HepG2 (cell line): ENCODE measurements at regions not wholly inside any gene's neighbourhood (a gene's known extent, or its start where the extent isn't known, plus 50 kb on each side); places are given as distances from the start of the nearest gene placed in this dataset.
A peak's percentile ranks its signal among the peaks of the same experiment; 100 is the strongest.

Experiments
- ARNT ChIP-seq: fragments of 450-650 bp; IDR thresholded peaks from 2 replicates; pipeline ENCODE4 v1.6.1; 2017
- FOXP1 ChIP-seq, 2 experiments: fragments of 450-650 bp in 1 of 2; IDR thresholded peaks; 2 replicates each; pipeline ENCODE4 v1.6.1; 2017 to 2018; ENCODE audit warnings: antibody characterized with exemption in 1 of 2
- GABPA ChIP-seq, 2 experiments: IDR thresholded peaks; 2 replicates each; pipeline ENCODE4 v1.6.1; 2011 to 2016; ENCODE audit warnings: low read depth in 2 of 2, low read length in 1 of 2, missing biosample characterization in 1 of 2, missing genetic modification characterization in 1 of 2
- KDM1A ChIP-seq: IDR thresholded peaks from 2 replicates; pipeline ENCODE4 v1.6.1; 2016; ENCODE audit warnings: missing compliant biosample characterization
- MBD4 ChIP-seq: IDR thresholded peaks from 2 replicates; pipeline ENCODE4 v1.6.1; 2012; ENCODE audit warnings: low read length, inconsistent platforms, borderline replicate concordance
- MEIS2 ChIP-seq: sonication (generic); formaldehyde crosslinking; IDR thresholded peaks from 2 replicates; pipeline ENCODE4 v1.9.0; 2021; ENCODE audit warnings: mild to moderate bottlenecking, missing genetic modification reagents
- NFIB ChIP-seq: sonication (generic); formaldehyde crosslinking; IDR thresholded peaks from 2 replicates; pipeline ENCODE4 v1.9.0; 2021; ENCODE audit warnings: missing genetic modification reagents, mild to moderate bottlenecking, borderline replicate concordance
- POLR2A ChIP-seq, 2 experiments: IDR thresholded peaks; 2 replicates each; pipeline ENCODE4 v1.6.1; 2011; ENCODE audit warnings: low read depth in 2 of 2, low read length in 2 of 2, mild to moderate bottlenecking in 1 of 2, moderate library complexity in 1 of 2; ENCODE audit not compliant: insufficient read depth in 1 of 2
- RBAK ChIP-seq: sonication (generic); formaldehyde crosslinking; IDR thresholded peaks from 2 replicates; pipeline ENCODE4 v1.5.1; 2020; ENCODE audit warnings: mild to moderate bottlenecking, missing genetic modification reagents
- SMAD9 ChIP-seq: sonication (generic); formaldehyde crosslinking; IDR thresholded peaks from 2 replicates; pipeline ENCODE4 v1.5.1; 2020; ENCODE audit warnings: mild to moderate bottlenecking, missing genetic modification reagents
- SMC3 ChIP-seq: IDR thresholded peaks from 2 replicates; pipeline ENCODE4 v1.6.1; 2011; ENCODE audit warnings: low read length, improper control_type of control experiment
- THAP11 ChIP-seq: IDR thresholded peaks from 2 replicates; pipeline ENCODE4 v1.6.1; 2016; ENCODE audit warnings: missing biosample characterization, missing genetic modification reagents
- U2AF1 ChIP-seq: fragments of 200-400 bp; formaldehyde crosslinking; optimal IDR thresholded peaks from 2 replicates; pipeline ENCODE3; 2017; ENCODE audit warnings: mild to moderate bottlenecking, low read depth, low read length
- ZBTB10 ChIP-seq: sonication (generic); formaldehyde crosslinking; IDR thresholded peaks from 2 replicates; pipeline ENCODE4 v1.4.0; 2020; ENCODE audit warnings: missing genetic modification reagents, borderline replicate concordance
- ZNF337 ChIP-seq: sonication (generic); formaldehyde crosslinking; IDR thresholded peaks from 2 replicates; pipeline ENCODE4 v1.5.1; 2020; ENCODE audit warnings: missing genetic modification reagents, low read depth, mild to moderate bottlenecking, borderline replicate concordance
- ZNF34 ChIP-seq: sonication (generic); formaldehyde crosslinking; IDR thresholded peaks from 2 replicates; pipeline ENCODE4 v1.4.0; 2020; ENCODE audit warnings: mild to moderate bottlenecking, missing genetic modification reagents, borderline replicate concordance
- ZNF547 ChIP-seq: sonication (generic); formaldehyde crosslinking; IDR thresholded peaks from 2 replicates; pipeline ENCODE4 v1.5.1; 2020; ENCODE audit warnings: mild to moderate bottlenecking, missing genetic modification reagents
- TF ChIP-seq, protein P1 (sequence below), 2 experiments: sonication (generic) in 1 of 2; formaldehyde crosslinking in 1 of 2; IDR thresholded peaks; 2 replicates each; pipeline versions ENCODE4 v1.6.1 to v1.9.0; 2014 to 2022; ENCODE audit warnings: antibody characterized with exemption in 1 of 2, borderline replicate concordance in 1 of 2, inconsistent platforms in 1 of 2, low read depth in 1 of 2, missing genetic modification reagents in 1 of 2
- TF ChIP-seq, protein P2 (sequence below): sonication (generic); formaldehyde crosslinking; IDR thresholded peaks from 2 replicates; pipeline ENCODE4 v1.4.0; 2020; ENCODE audit warnings: missing genetic modification reagents

DNA sequence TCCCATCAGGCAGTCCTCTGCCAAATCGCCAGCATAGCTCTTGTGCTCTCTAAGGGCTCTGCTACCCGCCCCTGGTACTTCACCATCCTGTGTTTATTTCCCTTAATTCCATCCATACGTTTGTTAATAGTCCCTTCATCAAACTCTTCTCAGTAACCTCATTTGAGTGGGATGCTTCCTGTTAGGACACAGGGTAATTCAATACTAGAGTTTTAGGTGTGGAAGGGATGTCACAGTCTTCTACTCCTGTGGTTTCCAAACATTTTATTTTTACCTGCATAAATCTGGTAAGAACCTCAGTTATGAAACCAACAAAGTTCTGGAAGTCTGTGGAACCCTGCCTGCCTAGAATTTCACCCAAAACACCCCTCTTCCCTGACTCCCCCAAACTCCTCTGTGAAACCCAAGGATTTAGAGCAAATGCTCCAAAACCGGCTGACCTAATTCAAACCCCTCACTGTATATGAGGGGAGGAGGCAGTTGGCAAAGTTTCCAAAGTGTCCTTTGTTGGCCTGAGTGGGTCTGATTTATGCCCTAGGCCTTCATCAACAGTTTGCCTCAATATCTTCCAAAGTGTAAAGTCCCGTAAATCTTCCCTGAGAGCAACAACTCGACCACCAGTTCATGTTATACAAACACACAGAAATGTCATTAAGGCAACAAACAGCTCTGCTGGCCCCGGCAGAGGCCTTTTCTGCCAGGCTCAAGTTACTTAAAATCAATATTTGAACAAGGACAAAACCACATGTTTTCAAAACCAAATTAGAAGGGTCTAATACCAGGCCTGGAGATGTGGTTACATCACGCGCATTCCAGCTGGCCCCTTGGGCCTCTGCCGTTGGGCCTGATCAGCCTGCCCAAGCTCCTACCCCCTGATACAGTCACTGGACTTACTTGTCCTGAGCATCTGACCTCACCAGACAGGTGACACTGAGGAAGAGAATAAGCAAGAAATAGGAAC is 82.4 kb upstream of the FGGY start (continued):
- TF ChIP-seq, protein P1, sequence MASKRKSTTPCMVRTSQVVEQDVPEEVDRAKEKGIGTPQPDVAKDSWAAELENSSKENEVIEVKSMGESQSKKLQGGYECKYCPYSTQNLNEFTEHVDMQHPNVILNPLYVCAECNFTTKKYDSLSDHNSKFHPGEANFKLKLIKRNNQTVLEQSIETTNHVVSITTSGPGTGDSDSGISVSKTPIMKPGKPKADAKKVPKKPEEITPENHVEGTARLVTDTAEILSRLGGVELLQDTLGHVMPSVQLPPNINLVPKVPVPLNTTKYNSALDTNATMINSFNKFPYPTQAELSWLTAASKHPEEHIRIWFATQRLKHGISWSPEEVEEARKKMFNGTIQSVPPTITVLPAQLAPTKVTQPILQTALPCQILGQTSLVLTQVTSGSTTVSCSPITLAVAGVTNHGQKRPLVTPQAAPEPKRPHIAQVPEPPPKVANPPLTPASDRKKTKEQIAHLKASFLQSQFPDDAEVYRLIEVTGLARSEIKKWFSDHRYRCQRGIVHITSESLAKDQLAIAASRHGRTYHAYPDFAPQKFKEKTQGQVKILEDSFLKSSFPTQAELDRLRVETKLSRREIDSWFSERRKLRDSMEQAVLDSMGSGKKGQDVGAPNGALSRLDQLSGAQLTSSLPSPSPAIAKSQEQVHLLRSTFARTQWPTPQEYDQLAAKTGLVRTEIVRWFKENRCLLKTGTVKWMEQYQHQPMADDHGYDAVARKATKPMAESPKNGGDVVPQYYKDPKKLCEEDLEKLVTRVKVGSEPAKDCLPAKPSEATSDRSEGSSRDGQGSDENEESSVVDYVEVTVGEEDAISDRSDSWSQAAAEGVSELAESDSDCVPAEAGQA (IDR thresholded peaks at IDR 0.05; ENCODE audit: low read depth): no peak
- TF ChIP-seq, protein P1 (CRISPR knock-in tag; IDR thresholded peaks at IDR 0.05; ENCODE audit: borderline replicate concordance): peak; percentile 75; the same call in 1 of the 2 replicates
- TF ChIP-seq KDM1A: peak; percentile 81; the same call in 1 of the 2 replicates
- no peak for TF ChIP-seq ZNF34 (CRISPR knock-in tag)
- TF ChIP-seq ZNF337 (CRISPR knock-in tag): no peak
- no peak for TF ChIP-seq SMC3
- peak; percentile 56; the same call in 1 of the 2 replicates for TF ChIP-seq ZBTB10 (CRISPR knock-in tag)
- TF ChIP-seq FOXP1 (IDR thresholded peaks at IDR 0.05): peak; percentile 84
- peak; percentile 95 for TF ChIP-seq FOXP1 (CRISPR knock-in tag; IDR thresholded peaks at IDR 0.05)
- TF ChIP-seq GABPA (IDR thresholded peaks at IDR 0.05; ENCODE audit: low read depth, low read length): no peak
- peak; percentile 56; the same call in 1 of the 2 replicates for TF ChIP-seq GABPA (CRISPR knock-in tag; IDR thresholded peaks at IDR 0.05; ENCODE audit: low read depth)
- TF ChIP-seq, protein P2, sequence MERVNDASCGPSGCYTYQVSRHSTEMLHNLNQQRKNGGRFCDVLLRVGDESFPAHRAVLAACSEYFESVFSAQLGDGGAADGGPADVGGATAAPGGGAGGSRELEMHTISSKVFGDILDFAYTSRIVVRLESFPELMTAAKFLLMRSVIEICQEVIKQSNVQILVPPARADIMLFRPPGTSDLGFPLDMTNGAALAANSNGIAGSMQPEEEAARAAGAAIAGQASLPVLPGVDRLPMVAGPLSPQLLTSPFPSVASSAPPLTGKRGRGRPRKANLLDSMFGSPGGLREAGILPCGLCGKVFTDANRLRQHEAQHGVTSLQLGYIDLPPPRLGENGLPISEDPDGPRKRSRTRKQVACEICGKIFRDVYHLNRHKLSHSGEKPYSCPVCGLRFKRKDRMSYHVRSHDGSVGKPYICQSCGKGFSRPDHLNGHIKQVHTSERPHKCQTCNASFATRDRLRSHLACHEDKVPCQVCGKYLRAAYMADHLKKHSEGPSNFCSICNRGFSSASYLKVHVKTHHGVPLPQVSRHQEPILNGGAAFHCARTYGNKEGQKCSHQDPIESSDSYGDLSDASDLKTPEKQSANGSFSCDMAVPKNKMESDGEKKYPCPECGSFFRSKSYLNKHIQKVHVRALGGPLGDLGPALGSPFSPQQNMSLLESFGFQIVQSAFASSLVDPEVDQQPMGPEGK: peak; percentile 45
- no peak for TF ChIP-seq MBD4
- TF ChIP-seq NFIB (CRISPR knock-in tag): no peak
- TF ChIP-seq U2AF1: no peak
- TF ChIP-seq SMAD9: no peak
- TF ChIP-seq THAP11 (CRISPR knock-in tag): peak; percentile 75
- TF ChIP-seq MEIS2: peak; percentile 88
- TF ChIP-seq POLR2A (IDR thresholded peaks at IDR 0.05; ENCODE audit: insufficient read depth in 1 of 2, low read depth in 2 of 2, low read length in 2 of 2): no peak
- TF ChIP-seq RBAK (CRISPR knock-in tag): no peak
- TF ChIP-seq ZNF547: peak; percentile 65
- TF ChIP-seq ARNT: no peak
